Neural progenitor cell (in vitro differentiated cells): ENCODE measurements at regions not wholly inside any gene's neighbourhood (a gene's known extent, or its start where the extent isn't known, plus 50 kb on each side); places are given as distances from the start of the nearest gene placed in this dataset.

ENCODE experiments used
- CTCF ChIP-seq: fragments of 200-600 bp; sonication (generic); IDR thresholded peaks from 2 replicates; pipeline ENCODE4 v1.5.1; 2017; ENCODE audit warnings: antibody characterized with exemption, mild to moderate bottlenecking
- EZH2 ChIP-seq: fragments of 200-600 bp; sonication (generic); IDR thresholded peaks from 2 replicates; pipeline ENCODE4 v1.6.1; 2017; ENCODE audit warnings: antibody characterized with exemption, mild to moderate bottlenecking, moderate library complexity

- TF ChIP-seq CTCF (no peak), EZH2 (no peak)
These were observed 245.2 kb upstream of the NFE2L3 start for GRCh38 chr7:25906760-25907159.
